Transverse colon (tissue), 4 donors: ENCODE measurements at regions not wholly inside any gene's neighbourhood (a gene's known extent, or its start where the extent isn't known, plus 50 kb on each side); places are given as distances from the start of the nearest gene placed in this dataset.

Source experiments
- DNase-seq: peaks from one replicate; pipeline ENCODE4 v3.0.0-alpha.2; 2019
- H3K27ac ChIP-seq, 4 donors: fragments of 200-600 bp; sonication (generic); 2 replicates each; pipeline ENCODE4 v1.5.1; 2016 to 2018; ENCODE audit warnings: inconsistent platforms in 4 of 4
- H3K27me3 ChIP-seq: fragments of 200-600 bp; sonication (generic); 2 replicates; pipeline ENCODE4 v1.5.1; 2017; ENCODE audit warnings: inconsistent platforms
- H3K36me3 ChIP-seq, 4 donors: fragments of 200-600 bp; sonication (generic); 2 replicates each; pipeline ENCODE4 v1.5.1; 2017 to 2019; ENCODE audit warnings: inconsistent platforms in 4 of 4
- H3K4me1 ChIP-seq, 4 donors: fragments of 200-600 bp; sonication (generic); 2 replicates each; pipeline ENCODE4 v1.5.1; 2017 to 2020; ENCODE audit warnings: inconsistent platforms in 4 of 4
- H3K4me3 ChIP-seq, 4 donors: fragments of 200-600 bp; sonication (generic); 1 replicate in 1 of 4; 2 replicates in 3 of 4; pipeline versions ENCODE4 v1.5.1 to v1.6.1; 2017 to 2019; ENCODE audit warnings: inconsistent platforms in 4 of 4
- H3K9me3 ChIP-seq, 2 donors: fragments of 200-600 bp; sonication (generic); 2 replicates each; pipeline ENCODE4 v1.5.1; 2017 to 2019; ENCODE audit warnings: inconsistent platforms in 2 of 2
- EP300 ChIP-seq: sonication (generic); formaldehyde crosslinking; IDR thresholded peaks from one replicate; pipeline ENCODE4 v1.6.1; 2017; ENCODE audit warnings: antibody characterized with exemption, low read depth
- POLR2A ChIP-seq: fragments of 450-650 bp; IDR thresholded peaks from one replicate; pipeline ENCODE4 v1.6.1; 2016; ENCODE audit warnings: antibody characterized with exemption, mild to moderate bottlenecking, moderate library complexity
- POLR2AphosphoS5 ChIP-seq, 3 donors: sonication (generic); formaldehyde crosslinking; IDR thresholded peaks; one replicate each; pipeline ENCODE4 v1.6.1; 2016; ENCODE audit warnings: antibody characterized with exemption in 3 of 3
- WGBS, 2 donors: methylation state at CpG; one replicate each; pipeline ENCODE4 v1.1.5; 2018; ENCODE audit warnings: low coverage in 1 of 2; 5-methylcytosine and 5-hydroxymethylcytosine counted together
- in situ Hi-C, 4 donors: fragments of 200-750 bp; cut with MboI; loops; one replicate each; pipeline versions ENCODE4 v1.15.0 to v1.15.1; 2017; ENCODE audit warnings: low sequenced_read_pairs in 3 of 4, low pct_ligation_motif_present in 1 of 4, low pct_unique_long_range_greater_than_20kb in 1 of 4
- intact Hi-C: fragments of 100-400 bp; cut with DNase I; formaldehyde crosslinking; loops from one replicate; pipeline ENCODE4 v1.15.1; 2023; ENCODE audit warnings: low total_unique reads
- TF ChIP-seq, protein P1 (sequence below), 5 experiments: fragments of 200-600 bp in 3 of 5; fragments of 450-650 bp in 2 of 5; sonication (generic) in 3 of 5; IDR thresholded peaks; 1 replicate in 2 of 5; 2 replicates in 3 of 5; pipeline ENCODE4 v1.5.1; 2016 to 2017; ENCODE audit warnings: antibody characterized with exemption in 5 of 5, inconsistent platforms in 3 of 5, mild to moderate bottlenecking in 2 of 5, moderate library complexity in 1 of 5

DNA sequence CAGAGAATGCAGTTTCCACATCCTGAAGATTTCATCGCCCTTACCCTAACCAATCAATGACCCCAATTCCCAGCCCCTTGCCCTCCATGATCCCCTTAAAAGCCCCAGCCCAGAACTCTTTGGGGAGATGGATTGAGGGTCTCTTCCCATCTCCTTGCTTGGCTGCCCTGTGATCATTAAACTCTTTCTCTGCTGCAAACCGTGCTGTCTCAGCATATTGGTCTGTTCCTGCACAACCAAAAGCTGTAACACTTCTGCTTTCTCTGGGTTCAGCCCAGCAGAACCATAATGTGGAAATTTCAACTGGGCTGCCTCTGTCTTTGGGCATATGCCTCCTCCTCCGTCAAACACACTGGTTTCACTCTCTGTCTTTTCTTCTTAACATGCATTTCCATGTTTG, 67.0 kb upstream of the NLRP1 start:
- no peak for DNase-seq
- peaks cover 7 to 8% of the 10 kb centered on the region in 2 donors for H3K9me3 ChIP-seq
- WGBS, 2 donors, result 58 to 83% methylated on average over 1 to 3 of the region's 3 CpGs
- intact Hi-C loops (no loop called here), in situ Hi-C loops (no loop called here)
- no peak overlapping the region for H3K4me3 ChIP-seq
- no peaks in the 10 kb centered on the region for H3K36me3 ChIP-seq
- peaks cover 6% of the 10 kb centered on the region for H3K27me3 ChIP-seq
- no peaks in the 10 kb centered on the region for H3K4me1 ChIP-seq
- TF ChIP-seq POLR2AphosphoS5 (IDR thresholded peaks at IDR 0.05), result no peak
- TF ChIP-seq, protein P1, sequence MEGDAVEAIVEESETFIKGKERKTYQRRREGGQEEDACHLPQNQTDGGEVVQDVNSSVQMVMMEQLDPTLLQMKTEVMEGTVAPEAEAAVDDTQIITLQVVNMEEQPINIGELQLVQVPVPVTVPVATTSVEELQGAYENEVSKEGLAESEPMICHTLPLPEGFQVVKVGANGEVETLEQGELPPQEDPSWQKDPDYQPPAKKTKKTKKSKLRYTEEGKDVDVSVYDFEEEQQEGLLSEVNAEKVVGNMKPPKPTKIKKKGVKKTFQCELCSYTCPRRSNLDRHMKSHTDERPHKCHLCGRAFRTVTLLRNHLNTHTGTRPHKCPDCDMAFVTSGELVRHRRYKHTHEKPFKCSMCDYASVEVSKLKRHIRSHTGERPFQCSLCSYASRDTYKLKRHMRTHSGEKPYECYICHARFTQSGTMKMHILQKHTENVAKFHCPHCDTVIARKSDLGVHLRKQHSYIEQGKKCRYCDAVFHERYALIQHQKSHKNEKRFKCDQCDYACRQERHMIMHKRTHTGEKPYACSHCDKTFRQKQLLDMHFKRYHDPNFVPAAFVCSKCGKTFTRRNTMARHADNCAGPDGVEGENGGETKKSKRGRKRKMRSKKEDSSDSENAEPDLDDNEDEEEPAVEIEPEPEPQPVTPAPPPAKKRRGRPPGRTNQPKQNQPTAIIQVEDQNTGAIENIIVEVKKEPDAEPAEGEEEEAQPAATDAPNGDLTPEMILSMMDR (IDR thresholded peaks at IDR 0.05), result no peak
- no peak for TF ChIP-seq POLR2A
- TF ChIP-seq EP300, result no peak
- H3K27ac ChIP-seq, result no peak overlapping the region

DNA sequence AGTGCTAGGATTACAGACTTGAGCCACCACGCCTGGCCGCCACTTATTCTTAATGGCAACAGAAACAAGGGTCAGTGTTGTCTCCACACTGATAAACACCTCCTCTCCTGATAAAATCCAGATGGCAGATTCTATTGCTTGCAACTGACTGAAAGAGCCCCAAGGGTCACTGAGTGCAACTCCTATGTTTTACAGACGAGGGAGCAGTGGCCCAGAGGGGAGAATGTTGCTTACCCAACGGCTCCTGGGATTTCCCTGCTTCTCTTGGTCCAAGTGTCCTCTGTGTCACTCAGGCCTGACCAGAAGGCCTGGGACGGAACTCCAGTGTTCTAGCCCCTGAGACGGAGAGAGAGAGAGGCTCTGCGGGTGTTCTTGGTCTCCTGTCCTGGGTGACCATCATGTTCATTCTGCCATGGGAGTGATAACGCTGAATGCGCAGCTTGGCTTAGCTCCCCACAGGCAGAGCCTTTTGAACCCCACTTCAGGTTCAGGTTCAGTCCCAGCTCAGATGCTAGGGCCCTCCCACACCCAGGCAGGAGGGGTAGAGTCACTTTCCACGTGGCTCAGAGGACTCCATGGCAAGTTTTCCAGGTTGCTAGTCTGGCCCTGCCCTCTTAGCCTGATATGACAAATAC, 77.3 kb upstream of the NLRP1 start:
- H3K27ac ChIP-seq, result no peak overlapping the region
- intact Hi-C loops (no loop called here), in situ Hi-C loops (no loop called here)

DNA sequence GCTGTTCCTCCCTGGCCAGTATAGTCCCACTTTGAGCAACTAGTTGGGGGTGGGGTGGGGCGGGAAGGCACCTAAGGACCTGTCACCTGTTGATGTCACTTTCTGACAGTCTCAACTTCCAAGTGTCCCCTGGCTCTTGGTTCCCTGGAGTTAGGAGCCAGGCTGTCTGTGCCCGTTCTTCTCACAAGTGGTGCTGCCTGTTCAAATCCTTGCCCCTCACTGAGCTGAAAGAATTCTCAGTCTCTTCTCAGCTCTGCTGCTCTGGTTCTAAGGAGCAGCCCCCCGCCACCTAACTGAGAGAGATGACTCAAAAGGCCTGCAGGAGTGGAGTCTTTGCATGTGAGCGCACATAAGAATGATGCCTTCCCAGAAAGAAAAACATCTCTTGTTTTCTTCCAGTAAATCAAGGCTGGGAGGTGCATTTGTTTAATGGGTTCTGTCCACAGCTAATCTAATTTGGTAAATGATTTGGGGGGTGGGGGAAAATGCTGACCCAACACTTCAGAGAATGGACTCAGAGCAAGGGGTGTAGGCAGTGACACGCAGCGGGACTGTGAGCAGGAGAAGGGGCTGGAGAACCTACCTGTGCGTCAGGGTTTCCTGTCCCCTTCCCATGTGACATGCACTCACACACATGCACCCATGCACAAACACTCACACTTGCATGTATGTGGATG, 78.2 kb upstream of the NLRP1 start:
- in situ Hi-C loops (no loop called here), intact Hi-C loops (no loop called here)
- Histone ChIP-seq H3K27ac (no peak overlapping the region), H3K9me3 (no peaks in the 10 kb centered on the region), H3K4me3 (no peak overlapping the region), H3K4me1 (no peaks in the 10 kb centered on the region), H3K27me3 (peaks cover 12% of the 10 kb centered on the region), H3K36me3 (no peaks in the 10 kb centered on the region)
- DNase-seq, result no peak
- WGBS, 2 donors, result 78 to 100% methylated on average over 2 to 7 of the region's 7 CpGs
- TF ChIP-seq POLR2AphosphoS5 (IDR thresholded peaks at IDR 0.05), result no peak
- TF ChIP-seq EP300, result no peak
- TF ChIP-seq POLR2A, result no peak
- TF ChIP-seq, protein P1 (IDR thresholded peaks at IDR 0.05), result no peak

More for the DNA sequence above, 77.3 kb upstream of the NLRP1 start:
- Histone ChIP-seq H3K4me1 (no peaks in the 10 kb centered on the region), H3K4me3 (no peak overlapping the region), H3K36me3 (no peaks in the 10 kb centered on the region), H3K9me3 (no peaks in the 10 kb centered on the region), H3K27me3 (peaks cover 4% of the 10 kb centered on the region)
- no peak for TF ChIP-seq POLR2A
- TF ChIP-seq POLR2AphosphoS5 (IDR thresholded peaks at IDR 0.05), result no peak
- TF ChIP-seq, protein P1 (IDR thresholded peaks at IDR 0.05), result no peak
- no peak for TF ChIP-seq EP300
- DNase-seq, result no peak
- 59% methylated on average over 10 of the region's 10 CpGs; no CpG with 5 or more reads in 1 of the 2 donors for WGBS, 2 donors

DNA sequence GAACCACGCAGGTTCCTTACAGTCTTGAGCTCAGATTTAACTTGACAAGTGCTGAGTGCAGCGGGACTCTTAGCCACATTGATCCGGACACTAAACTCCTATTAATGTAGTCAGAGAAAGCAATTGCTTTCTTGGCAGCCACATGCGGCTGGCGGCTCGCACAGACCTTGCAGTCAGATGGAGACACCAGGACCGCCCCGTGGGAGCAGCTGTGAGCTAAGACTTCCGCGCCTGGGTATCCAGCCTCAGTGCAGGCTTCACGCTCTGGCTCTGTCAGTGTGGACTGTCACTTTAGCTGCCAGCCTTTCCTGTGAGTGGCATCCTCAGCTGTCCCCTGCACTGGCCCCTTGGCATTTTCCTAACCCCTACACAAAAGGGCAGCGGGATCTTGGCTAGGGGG, 80.9 kb upstream of the NLRP1 start:
- H3K4me3 ChIP-seq, result no peak overlapping the region
- WGBS, 2 donors, result 78% methylated on average over 12 of the region's 12 CpGs; no CpG with 5 or more reads in 1 of the 2 donors
- in situ Hi-C loops (no loop called here), intact Hi-C loops (no loop called here)
- TF ChIP-seq EP300, result no peak
- TF ChIP-seq, protein P1 (IDR thresholded peaks at IDR 0.05), result no peak
- TF ChIP-seq POLR2AphosphoS5 (IDR thresholded peaks at IDR 0.05), result no peak
- TF ChIP-seq POLR2A, result no peak
- no peaks in the 10 kb centered on the region for H3K36me3 ChIP-seq
- H3K27ac ChIP-seq, result no peak overlapping the region
- no peaks in the 10 kb centered on the region for H3K9me3 ChIP-seq
- H3K27me3 ChIP-seq, result peaks cover 21% of the 10 kb centered on the region
- H3K4me1 ChIP-seq, result no peaks in the 10 kb centered on the region
- DNase-seq, result no peak
